ENCODE measurements at regions not wholly inside any gene's neighbourhood (a gene's known extent, or its start where the extent isn't known, plus 50 kb on each side); places are given as distances from the start of the nearest gene placed in this dataset.

DNA sequence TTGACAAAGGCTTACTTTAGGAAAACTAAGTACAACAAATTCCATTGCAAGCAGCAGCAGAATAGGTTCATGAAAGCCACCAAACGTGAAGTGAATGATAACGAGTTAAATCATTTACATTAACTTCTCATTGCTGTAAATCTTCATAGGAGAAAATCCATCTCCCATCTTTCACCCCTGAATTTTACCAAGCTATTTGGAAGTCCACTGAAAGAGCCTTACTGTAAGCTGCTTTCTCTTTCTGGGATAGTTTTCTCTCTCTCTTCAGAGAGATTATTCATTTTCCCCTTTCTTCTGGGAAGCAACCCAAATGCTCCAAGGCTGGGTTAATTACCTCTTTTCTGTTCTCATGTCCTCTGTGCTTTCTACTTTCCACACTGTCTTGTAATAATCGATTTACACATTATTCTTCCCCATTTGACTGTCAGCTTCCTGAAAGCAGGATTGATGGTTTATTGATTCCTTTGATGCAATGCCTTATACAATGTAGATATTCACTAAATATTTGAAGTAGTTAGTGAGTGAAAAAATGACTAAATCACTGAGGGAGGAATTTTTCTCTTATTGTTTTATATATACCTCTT is 914.3 kb upstream of the ARPP21 start:
- no peak for TF ChIP-seq CTCF (conservative IDR thresholded peaks at IDR 0.05)
- TF ChIP-seq EZH2 (IDR thresholded peaks at IDR 0.05; ENCODE audit: low read depth): no peak
